RWPE1 (cell line): ENCODE measurements at regions not wholly inside any gene's neighbourhood (a gene's known extent, or its start where the extent isn't known, plus 50 kb on each side); places are given as distances from the start of the nearest gene placed in this dataset.
A peak's percentile ranks its signal among the peaks of the same experiment; 100 is the strongest.

ENCODE experiments used
- CTCF ChIA-PET: fragments of 350-600 bp; sonication (Branson Sonifier 250); formaldehyde crosslinking; extraction: SDS; loops from one replicate; lab custom pipeline; 2021; lab: Yijun Ruan, JAX
- POLR2A ChIA-PET: fragments of 400-600 bp; formaldehyde crosslinking; extraction: SDS; loops from one replicate; lab custom pipeline; 2020; ENCODE audit warnings: antibody characterized with exemption; ENCODE audit not compliant: low non-redundant PET; lab: Yijun Ruan, JAX
- DNase-seq: peaks from one replicate; pipeline ENCODE4 v3.0.0; 2012; ENCODE audit warnings: low spot score
- H3K27ac ChIP-seq: fragments of 450-650 bp; 2 replicates; pipeline ENCODE4 v1.5.1; 2017
- CTCF ChIP-seq: fragments of 450-650 bp; conservative IDR thresholded peaks from 2 replicates; pipeline ENCODE4 v1.5.1; 2017; ENCODE audit warnings: low read depth, mild to moderate bottlenecking

- POLR2A ChIA-PET, result no interaction called here
- no peak for TF ChIP-seq CTCF
- CTCF ChIA-PET, result no interaction called here
- DNase-seq, result peak; percentile 54
- no peak overlapping the region for H3K27ac ChIP-seq
Measured at GRCh38 chr2:219733106-219733505, 105.7 kb downstream of the SLC4A3 start.

DNA sequence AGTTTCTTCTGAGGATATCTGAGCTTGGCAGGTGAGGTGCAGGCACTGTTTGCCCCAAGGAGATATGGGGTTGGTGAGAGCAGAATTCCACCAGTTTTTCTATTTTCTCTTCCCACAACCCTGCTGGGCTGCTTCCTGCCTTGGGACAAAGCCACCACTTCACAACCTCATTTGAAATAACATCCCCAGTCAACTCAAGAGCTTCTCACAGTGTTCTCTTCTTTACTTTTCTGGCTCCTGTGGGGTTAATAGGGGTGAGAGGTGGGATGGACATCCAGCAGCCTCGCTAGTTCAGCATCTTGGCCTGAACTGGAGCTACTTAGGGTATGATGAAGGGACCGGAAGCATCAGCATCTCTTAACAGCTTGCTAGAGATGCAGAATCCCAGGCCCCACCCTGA lies 106.3 kb downstream of the SLC4A3 start:
- no peak overlapping the region for H3K27ac ChIP-seq
- ChIA-PET POLR2A (no interaction called here), CTCF (no interaction called here)
- DNase-seq, result no peak
- TF ChIP-seq CTCF, result no peak

DNA sequence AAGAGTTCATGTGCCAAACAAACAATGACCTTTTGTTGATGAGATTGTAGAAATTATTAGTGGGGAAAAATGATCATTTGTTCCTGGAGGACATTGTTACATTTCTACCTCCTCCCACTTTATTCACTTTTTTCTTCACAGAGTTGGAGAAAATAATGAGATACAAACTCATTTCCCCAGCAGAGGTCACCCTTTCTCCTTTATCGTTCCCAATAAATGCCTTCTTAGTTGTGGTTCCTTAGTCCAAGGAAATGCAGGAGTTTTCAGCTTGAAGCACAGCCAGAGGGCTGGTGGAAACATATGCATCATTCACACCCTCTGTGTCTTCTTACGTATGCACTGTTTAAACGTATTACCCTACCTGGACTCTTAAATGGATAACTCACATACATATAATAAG lies 108.8 kb downstream of the SLC4A3 start:
- H3K27ac ChIP-seq, result no peak overlapping the region
- TF ChIP-seq CTCF, result peak; percentile 60
- DNase-seq, result peak; percentile 64
- ChIA-PET POLR2A (no interaction called here), CTCF (interaction anchor here (0.6 to 1.0 kb wide), 7 partner anchors 35 to 1924 kb away, joined by 3 to 4 read pairs (median 3); no protein-coding TSS in a partner anchor)

GRCh38 chr2:219737270-219737691 lies 109.9 kb downstream of the SLC4A3 start:
- no peak overlapping the region for H3K27ac ChIP-seq
- ChIA-PET POLR2A (no interaction called here), CTCF (interaction anchor here (0.6 to 1.1 kb wide), 5 partner anchors 99 to 1836 kb away, joined by 3 to 7 read pairs (median 3); no protein-coding TSS in a partner anchor)
- peak; percentile 40 for TF ChIP-seq CTCF
- DNase-seq, result peak; percentile 12

- DNase-seq, result no peak
- ChIA-PET CTCF (interaction anchor here (0.7 kb wide), 1 partner anchor 1036 kb away, joined by 8 read pairs; no protein-coding TSS in a partner anchor), POLR2A (no interaction called here)
- no peak overlapping the region for H3K27ac ChIP-seq
- no peak for TF ChIP-seq CTCF
Measured at GRCh38 chr2:219739066-219739465, 111.6 kb downstream of the SLC4A3 start.

DNA sequence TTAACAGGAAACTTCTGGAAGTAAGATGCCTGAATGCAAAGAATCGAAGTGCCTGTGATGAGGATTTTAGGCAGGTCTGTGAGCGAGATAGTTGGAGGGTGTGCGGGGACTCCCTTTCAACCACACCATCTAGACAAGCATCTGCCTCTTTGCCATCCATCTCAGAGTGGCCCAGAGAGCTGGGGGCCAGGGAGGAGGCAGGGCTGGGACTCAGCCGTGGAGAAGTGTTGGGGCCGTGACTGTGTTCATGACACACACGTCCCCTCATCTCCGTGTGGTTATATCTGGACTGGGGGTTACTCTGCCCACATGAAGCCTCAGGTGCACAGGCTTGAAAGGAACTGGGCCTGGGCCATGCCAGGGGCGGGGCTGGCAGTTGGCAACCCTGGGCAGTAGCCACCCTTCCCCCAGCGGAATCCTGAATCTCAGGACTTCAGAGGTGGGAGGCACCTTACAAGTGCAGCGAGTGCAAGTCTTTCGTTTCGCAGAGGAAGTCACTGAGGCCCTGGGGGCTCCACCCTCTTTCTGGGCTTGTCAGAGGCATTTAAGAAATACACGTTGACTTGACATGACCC lies 112.5 kb downstream of the SLC4A3 start:
- H3K27ac ChIP-seq, result no peak overlapping the region
- no peak for DNase-seq
- no peak for TF ChIP-seq CTCF
- ChIA-PET CTCF (no interaction called here), POLR2A (no interaction called here)
